Heart left ventricle (tissue), 16 donors: ENCODE measurements at regions not wholly inside any gene's neighbourhood (a gene's known extent, or its start where the extent isn't known, plus 50 kb on each side); places are given as distances from the start of the nearest gene placed in this dataset.
A peak's percentile ranks its signal among the peaks of the same experiment; 100 is the strongest.

Experiments
- ATAC-seq, 4 donors: fragments of 200-7000 bp; cut with Tn5 transposase; one replicate each; pipeline ENCODE4 v1.9.1; 2020 to 2022; ENCODE audit warnings: moderate library complexity in 4 of 4, mild to moderate bottlenecking in 3 of 4, moderate number of reproducible peaks in 1 of 4
- DNase-seq, 5 donors: peaks; one replicate each; pipeline ENCODE4 v3.0.0-alpha.2; 2020
- H3K27ac ChIP-seq, 12 donors: fragments of 200-600 bp; sonication (generic) in 4 of 12; one replicate each; pipeline versions ENCODE4 v1.5.0 to v1.8.0; 2016 to 2022; ENCODE audit warnings: mild to moderate bottlenecking in 2 of 12
- H3K27me3 ChIP-seq, 9 donors: fragments of 200-600 bp; sonication (generic) in 2 of 9; one replicate each; pipeline versions ENCODE4 v1.5.1 to v1.8.0; 2016 to 2022; ENCODE audit warnings: mild to moderate bottlenecking in 3 of 9
- H3K36me3 ChIP-seq, 9 donors: fragments of 200-600 bp; sonication (generic) in 2 of 9; one replicate each; pipeline versions ENCODE4 v1.5.0 to v1.8.0; 2018 to 2022; ENCODE audit warnings: mild to moderate bottlenecking in 2 of 9
- H3K4me1 ChIP-seq, 12 donors: fragments of 200-600 bp; sonication (generic) in 4 of 12; one replicate each; pipeline versions ENCODE4 v1.5.0 to v1.8.0; 2016 to 2022; ENCODE audit warnings: mild to moderate bottlenecking in 3 of 12
- H3K4me3 ChIP-seq, 12 donors: fragments of 200-600 bp; sonication (generic) in 4 of 12; one replicate each; pipeline versions ENCODE4 v1.5.0 to v1.8.0; 2017 to 2022; ENCODE audit warnings: mild to moderate bottlenecking in 9 of 12, moderate library complexity in 4 of 12
- H3K9me3 ChIP-seq, 12 donors: fragments of 200-600 bp; sonication (generic) in 4 of 12; one replicate each; pipeline versions ENCODE4 v1.5.0 to v1.8.0; 2016 to 2022; ENCODE audit warnings: mild to moderate bottlenecking in 1 of 12
- POLR2A ChIP-seq, 2 donors: fragments of 450-650 bp; IDR thresholded peaks; one replicate each; pipeline ENCODE4 v1.6.1; 2017; ENCODE audit warnings: antibody characterized with exemption in 2 of 2, mild to moderate bottlenecking in 2 of 2, moderate library complexity in 2 of 2
- WGBS, 4 donors: extraction: QIAGEN DNeasy Blood & Tissue Kit in 2 of 4; methylation state at CpG; one replicate each; pipeline versions ENCODE4 v1.1.5 to v1.1.7; 2013 to 2018; 5-methylcytosine and 5-hydroxymethylcytosine counted together
- intact Hi-C, 10 donors: fragments of 100-400 bp; cut with DNase I; formaldehyde crosslinking; loops; one replicate each; pipeline versions ENCODE4 v1.11.1 to v1.14.2; 2022
- TF ChIP-seq, protein P1 (sequence below), 12 donors: fragments of 200-600 bp; sonication (generic) in 4 of 12; IDR thresholded peaks; one replicate each; pipeline versions ENCODE4 v1.5.0 to v1.8.0; 2018 to 2022; ENCODE audit warnings: antibody characterized with exemption in 12 of 12, mild to moderate bottlenecking in 5 of 12
- donor health status: ischemic (EF 13 %, LVEDD 7.1; RV severe dilation, severe dysfunction).
- donor health status: healthy with polysubstance abuse.
- donor health status: DM: no; HTN: yes; CAD: no.
- donor health status: DM: no; HTN: no; CAD: no.
- donor health status: ischemic (EF 25% LVEDD 6.9; RV normal size, moderate dysfunction).
- donor health status: ischemic (EF 25% LVEDD 5.7; RV mildly dilated, moderate dysfunction).
- donor health status: healthy.
- donor health status: DM: yes; HTN: yes; CAD: no.
- donor health status: ischemic (EF 35%, LVEDD 5.7; RV mildly dilated, moderate dysfunction).
- donor health status: nonischemic (EF 11% LVEDD 7.7; RV severe dilation, severe dysfunction).
- donor health status: DM: yes; HTN: yes; CAD: no.
- donor health status: PGD.
- donor health status: ischemic (EF 29% LVEDD 5.4; RV normal size, mild dysfunction).
- donor health status: nonischemic (EF 23%, LVEDD 6.1; RV moderate dilation, normal function).

DNA sequence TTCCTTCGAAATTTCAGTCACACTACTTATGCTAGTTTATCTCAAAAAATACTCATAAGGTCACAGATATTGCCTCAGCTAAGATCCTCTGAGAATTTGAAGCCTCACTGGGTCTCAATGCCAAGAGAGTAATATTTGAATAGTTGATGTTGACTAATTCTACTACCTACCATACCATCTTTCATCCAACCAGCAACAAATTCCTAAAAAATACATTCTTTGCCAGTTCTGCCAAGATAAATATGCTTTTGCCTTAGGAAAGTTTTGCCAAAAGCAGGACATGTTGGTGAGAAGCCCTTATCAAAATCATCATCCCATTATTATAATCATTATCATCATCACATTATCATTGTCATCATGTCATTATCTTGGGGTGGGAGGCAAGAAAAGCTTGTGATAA lies 544.6 kb upstream of the ZEB2 start:
- peaks cover 0 to 22% (median 0%) of the 10 kb centered on the region in 12 donors for H3K4me1 ChIP-seq
- H3K9me3 ChIP-seq = peaks cover 0 to 3% (median 0%) of the 10 kb centered on the region in 12 donors
- H3K36me3 ChIP-seq = no peaks in the 10 kb centered on the region
- ATAC-seq (no peak), DNase-seq (no peak)
- peak overlapping the region in 3 of 12 donors; percentile 80 to 81 (median 81) for H3K27ac ChIP-seq
- no peak for TF ChIP-seq POLR2A (IDR thresholded peaks at IDR 0.05)
- TF ChIP-seq, protein P1, sequence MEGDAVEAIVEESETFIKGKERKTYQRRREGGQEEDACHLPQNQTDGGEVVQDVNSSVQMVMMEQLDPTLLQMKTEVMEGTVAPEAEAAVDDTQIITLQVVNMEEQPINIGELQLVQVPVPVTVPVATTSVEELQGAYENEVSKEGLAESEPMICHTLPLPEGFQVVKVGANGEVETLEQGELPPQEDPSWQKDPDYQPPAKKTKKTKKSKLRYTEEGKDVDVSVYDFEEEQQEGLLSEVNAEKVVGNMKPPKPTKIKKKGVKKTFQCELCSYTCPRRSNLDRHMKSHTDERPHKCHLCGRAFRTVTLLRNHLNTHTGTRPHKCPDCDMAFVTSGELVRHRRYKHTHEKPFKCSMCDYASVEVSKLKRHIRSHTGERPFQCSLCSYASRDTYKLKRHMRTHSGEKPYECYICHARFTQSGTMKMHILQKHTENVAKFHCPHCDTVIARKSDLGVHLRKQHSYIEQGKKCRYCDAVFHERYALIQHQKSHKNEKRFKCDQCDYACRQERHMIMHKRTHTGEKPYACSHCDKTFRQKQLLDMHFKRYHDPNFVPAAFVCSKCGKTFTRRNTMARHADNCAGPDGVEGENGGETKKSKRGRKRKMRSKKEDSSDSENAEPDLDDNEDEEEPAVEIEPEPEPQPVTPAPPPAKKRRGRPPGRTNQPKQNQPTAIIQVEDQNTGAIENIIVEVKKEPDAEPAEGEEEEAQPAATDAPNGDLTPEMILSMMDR (IDR thresholded peaks at IDR 0.05) = no peak
- 43 to 76% (median 55%) methylated on average over 1 of the region's 1 CpG for WGBS, 4 donors
- H3K4me3 ChIP-seq = no peak overlapping the region
- no peaks in the 10 kb centered on the region for H3K27me3 ChIP-seq
- intact Hi-C loops = no loop called here

DNA sequence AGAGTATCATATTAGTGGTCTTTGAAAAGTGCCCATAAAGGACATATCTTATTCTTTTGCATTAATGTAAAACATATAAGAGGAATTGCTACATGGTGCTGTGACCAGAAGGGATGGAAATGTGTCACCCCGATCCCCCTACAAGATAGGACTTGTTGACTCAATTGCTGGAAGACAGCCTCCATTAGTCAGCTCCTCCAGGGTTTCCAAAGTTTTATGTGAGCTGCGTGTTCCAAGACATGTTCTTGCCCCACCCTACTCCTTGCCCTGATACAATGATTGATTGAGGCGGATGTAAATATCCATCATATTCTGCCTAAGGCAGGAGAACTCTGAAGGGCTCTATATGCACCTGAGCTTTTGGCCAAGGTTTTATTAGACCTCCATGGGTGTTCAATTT lies 541.0 kb upstream of the ZEB2 start:
- no peak for ATAC-seq

DNA sequence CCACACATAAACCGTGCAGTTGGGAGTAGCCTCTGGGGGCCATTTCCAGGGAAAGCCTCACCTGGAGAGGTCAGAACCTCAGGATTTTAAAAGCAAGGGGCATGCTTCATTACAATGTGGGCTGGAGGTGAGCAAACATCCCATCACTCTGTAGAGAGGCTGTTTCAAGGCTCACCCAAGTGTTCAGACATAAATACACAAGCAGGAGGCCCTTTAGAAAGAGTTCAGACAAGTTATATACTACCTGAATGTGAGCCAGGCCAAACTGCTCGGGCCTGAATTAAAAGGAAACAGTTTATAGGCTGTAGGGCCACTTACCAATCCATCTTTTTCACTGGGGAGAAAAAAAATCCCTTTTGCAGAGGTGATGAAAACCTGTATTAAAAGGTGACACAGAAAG lies 540.0 kb upstream of the ZEB2 start:
- no peaks in the 10 kb centered on the region for H3K9me3 ChIP-seq
- TF ChIP-seq, protein P1 (IDR thresholded peaks at IDR 0.05) = no peak
- no peak for TF ChIP-seq POLR2A (IDR thresholded peaks at IDR 0.05)
- DNase-seq (no peak), ATAC-seq (no peak)
- WGBS, 4 donors = 62 to 78% (median 74%) methylated on average over 2 of the region's 2 CpGs
- intact Hi-C loops = no loop called here
- H3K27ac ChIP-seq = no peak overlapping the region
- H3K27me3 ChIP-seq = no peaks in the 10 kb centered on the region
- no peak overlapping the region for H3K4me3 ChIP-seq
- H3K4me1 ChIP-seq = peaks cover 0 to 5% (median 0%) of the 10 kb centered on the region in 12 donors
- no peaks in the 10 kb centered on the region for H3K36me3 ChIP-seq

More for the DNA sequence above, 541.0 kb upstream of the ZEB2 start:
- WGBS, 4 donors = 87 to 96% (median 91%) methylated on average over 3 of the region's 3 CpGs
- Histone ChIP-seq H3K4me3 (no peak overlapping the region), H3K27me3 (no peaks in the 10 kb centered on the region), H3K9me3 (no peaks in the 10 kb centered on the region), H3K4me1 (peaks cover 0 to 10% (median 0%) of the 10 kb centered on the region in 12 donors), H3K36me3 (no peaks in the 10 kb centered on the region), H3K27ac (no peak overlapping the region)
- TF ChIP-seq, protein P1 (IDR thresholded peaks at IDR 0.05) = no peak
- TF ChIP-seq POLR2A (IDR thresholded peaks at IDR 0.05) = no peak
- intact Hi-C loops = no loop called here
- no peak for DNase-seq

GRCh38 chr2:145059343-145059742 lies 539.4 kb upstream of the ZEB2 start:
- no peaks in the 10 kb centered on the region for H3K36me3 ChIP-seq
- H3K27me3 ChIP-seq = no peaks in the 10 kb centered on the region
- WGBS, 4 donors = 88 to 97% (median 93%) methylated on average over 1 of the region's 1 CpG
- H3K4me3 ChIP-seq = no peak overlapping the region
- H3K27ac ChIP-seq = no peak overlapping the region
- no peak for DNase-seq
- intact Hi-C loops = no loop called here
- no peak for TF ChIP-seq POLR2A (IDR thresholded peaks at IDR 0.05)
- TF ChIP-seq, protein P1 (IDR thresholded peaks at IDR 0.05) = no peak
- ATAC-seq = no peak
- H3K9me3 ChIP-seq = no peaks in the 10 kb centered on the region
- H3K4me1 ChIP-seq = no peaks in the 10 kb centered on the region
